ENCODE measurements at regions not wholly inside any gene's neighbourhood (a gene's known extent, or its start where the extent isn't known, plus 50 kb on each side); places are given as distances from the start of the nearest gene placed in this dataset.

DNA sequence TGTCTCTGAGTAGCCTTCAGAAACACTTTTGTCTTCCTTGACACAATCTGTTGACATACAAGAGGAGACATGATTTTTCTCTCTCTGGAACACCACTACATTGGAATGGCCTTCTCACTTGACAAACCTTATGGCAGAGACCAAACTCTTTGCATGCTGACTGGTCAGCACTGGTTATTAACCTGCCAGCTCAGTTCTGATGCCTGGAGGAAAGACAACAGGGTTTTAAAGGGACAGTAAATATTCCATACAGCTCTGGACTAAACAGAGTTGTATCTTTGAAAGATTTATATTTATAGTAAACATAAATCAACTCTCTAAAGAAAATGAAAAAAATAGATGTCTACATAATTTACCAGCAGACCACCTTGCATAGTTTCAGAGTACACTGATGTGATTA lies 1139.1 kb upstream of the CDH8 start:
- Histone ChIP-seq H3K9me1 (ENCODE audit: control insufficient read depth, extremely low read depth, insufficient read depth, low read length) (no peaks in the 10 kb centered on the region), H4K20me1 (ENCODE audit: control insufficient read depth, extremely low read depth, insufficient read depth, low read length) (no peaks in the 10 kb centered on the region), H3K4me2 (ENCODE audit: control insufficient read depth, extremely low read depth, insufficient read depth, low read depth, low read length) (no peak overlapping the region), H3K4me3 (ENCODE audit: control insufficient read depth in 2 of 3, extremely low read depth in 1 of 3, insufficient read depth in 2 of 3, low read depth in 1 of 3, low read length in 3 of 3) (no peak overlapping the region), H3K36me3 (ENCODE audit: control insufficient read depth in 2 of 2, extremely low read depth in 1 of 2, insufficient read depth in 2 of 2, low read length in 2 of 2) (no peaks in the 10 kb centered on the region), H3K79me2 (ENCODE audit: control insufficient read depth, insufficient read depth, low read length) (no peaks in the 10 kb centered on the region), H3K9ac (ENCODE audit: control insufficient read depth, extremely low read depth, insufficient read depth, low read length) (no peak overlapping the region), H3K27me3 (ENCODE audit: control insufficient read depth, extremely low read depth, insufficient read depth, low read length) (no peaks in the 10 kb centered on the region), H2AFZ (ENCODE audit: control insufficient read depth, low read length) (no peak overlapping the region), H3K4me1 (ENCODE audit: control insufficient read depth, extremely low read depth, insufficient read depth, low read length) (no peaks in the 10 kb centered on the region), H3K27ac (ENCODE audit: control insufficient read depth, insufficient read depth, low read length) (no peak overlapping the region), H3K9me3 (ENCODE audit: control insufficient read depth, low read depth, low read length) (no peaks in the 10 kb centered on the region)
- dilution Hi-C loops (cut with MboI; ENCODE audit: extremely low pct_ligation_motif_present, low sequenced_read_pairs) = no loop called here
- no peak for DNase-seq (ENCODE audit: low read depth, low spot score)
- TF ChIP-seq, protein P1, sequence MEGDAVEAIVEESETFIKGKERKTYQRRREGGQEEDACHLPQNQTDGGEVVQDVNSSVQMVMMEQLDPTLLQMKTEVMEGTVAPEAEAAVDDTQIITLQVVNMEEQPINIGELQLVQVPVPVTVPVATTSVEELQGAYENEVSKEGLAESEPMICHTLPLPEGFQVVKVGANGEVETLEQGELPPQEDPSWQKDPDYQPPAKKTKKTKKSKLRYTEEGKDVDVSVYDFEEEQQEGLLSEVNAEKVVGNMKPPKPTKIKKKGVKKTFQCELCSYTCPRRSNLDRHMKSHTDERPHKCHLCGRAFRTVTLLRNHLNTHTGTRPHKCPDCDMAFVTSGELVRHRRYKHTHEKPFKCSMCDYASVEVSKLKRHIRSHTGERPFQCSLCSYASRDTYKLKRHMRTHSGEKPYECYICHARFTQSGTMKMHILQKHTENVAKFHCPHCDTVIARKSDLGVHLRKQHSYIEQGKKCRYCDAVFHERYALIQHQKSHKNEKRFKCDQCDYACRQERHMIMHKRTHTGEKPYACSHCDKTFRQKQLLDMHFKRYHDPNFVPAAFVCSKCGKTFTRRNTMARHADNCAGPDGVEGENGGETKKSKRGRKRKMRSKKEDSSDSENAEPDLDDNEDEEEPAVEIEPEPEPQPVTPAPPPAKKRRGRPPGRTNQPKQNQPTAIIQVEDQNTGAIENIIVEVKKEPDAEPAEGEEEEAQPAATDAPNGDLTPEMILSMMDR (optimal IDR thresholded peaks at IDR 0.05 in 1 of 3, IDR thresholded peaks at IDR 0.05 in 1 of 3, conservative IDR thresholded peaks at IDR 0.05 in 1 of 3; ENCODE audit: extremely low read depth in 1 of 3, insufficient read depth in 2 of 3, low read length in 3 of 3) = no peak
- no peak for TF ChIP-seq EZH2 (IDR thresholded peaks at IDR 0.05; ENCODE audit: low read length)
- no peak for FAIRE-seq

DNA sequence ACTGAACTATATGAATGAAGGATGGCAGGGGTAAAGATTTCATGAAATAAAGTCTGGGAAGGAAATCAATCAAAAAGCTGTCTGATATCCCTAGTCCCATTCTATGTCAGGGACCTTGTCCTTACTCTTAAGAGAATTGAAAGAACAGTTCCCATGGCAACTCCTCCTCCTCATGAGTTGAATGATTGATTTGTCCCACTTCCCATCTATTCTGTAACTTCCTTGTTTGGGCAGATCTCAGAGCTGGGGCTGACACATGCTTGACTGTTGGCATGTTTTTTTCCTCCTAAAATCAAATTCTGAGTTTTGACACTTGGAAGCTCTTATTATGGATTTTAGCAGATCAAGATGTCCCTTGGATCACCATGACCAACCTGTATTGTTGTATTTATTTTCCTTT lies 1138.6 kb upstream of the CDH8 start:
- H3K4me2 ChIP-seq (ENCODE audit: control insufficient read depth, extremely low read depth, insufficient read depth, low read depth, low read length) = no peak overlapping the region
- H2AFZ ChIP-seq (ENCODE audit: control insufficient read depth, low read length) = no peak overlapping the region
- FAIRE-seq (no peak), DNase-seq (ENCODE audit: low read depth, low spot score) (no peak)
- H3K4me3 ChIP-seq (ENCODE audit: control insufficient read depth in 2 of 3, extremely low read depth in 1 of 3, insufficient read depth in 2 of 3, low read depth in 1 of 3, low read length in 3 of 3) = no peak overlapping the region
- no peaks in the 10 kb centered on the region for H3K36me3 ChIP-seq (ENCODE audit: control insufficient read depth in 2 of 2, extremely low read depth in 1 of 2, insufficient read depth in 2 of 2, low read length in 2 of 2)
- dilution Hi-C loops (cut with MboI; ENCODE audit: extremely low pct_ligation_motif_present, low sequenced_read_pairs) = no loop called here
- no peaks in the 10 kb centered on the region for H3K27me3 ChIP-seq (ENCODE audit: control insufficient read depth, extremely low read depth, insufficient read depth, low read length)
- H3K27ac ChIP-seq (ENCODE audit: control insufficient read depth, insufficient read depth, low read length) = no peak overlapping the region
- TF ChIP-seq EZH2 (IDR thresholded peaks at IDR 0.05; ENCODE audit: low read length) = no peak
- TF ChIP-seq, protein P1 (optimal IDR thresholded peaks at IDR 0.05 in 1 of 3, IDR thresholded peaks at IDR 0.05 in 1 of 3, conservative IDR thresholded peaks at IDR 0.05 in 1 of 3; ENCODE audit: extremely low read depth in 1 of 3, insufficient read depth in 2 of 3, low read length in 3 of 3) = no peak
- H3K9me3 ChIP-seq (ENCODE audit: control insufficient read depth, low read depth, low read length) = no peaks in the 10 kb centered on the region
- H4K20me1 ChIP-seq (ENCODE audit: control insufficient read depth, extremely low read depth, insufficient read depth, low read length) = no peaks in the 10 kb centered on the region
- H3K4me1 ChIP-seq (ENCODE audit: control insufficient read depth, extremely low read depth, insufficient read depth, low read length) = no peaks in the 10 kb centered on the region
- no peaks in the 10 kb centered on the region for H3K79me2 ChIP-seq (ENCODE audit: control insufficient read depth, insufficient read depth, low read length)
- H3K9ac ChIP-seq (ENCODE audit: control insufficient read depth, extremely low read depth, insufficient read depth, low read length) = no peak overlapping the region
- H3K9me1 ChIP-seq (ENCODE audit: control insufficient read depth, extremely low read depth, insufficient read depth, low read length) = no peaks in the 10 kb centered on the region

Measured in keratinocyte (primary cell).